Dedifferentiated amniotic fluid mesenchymal stem cell (primary cell): ENCODE measurements at regions not wholly inside any gene's neighbourhood (a gene's known extent, or its start where the extent isn't known, plus 50 kb on each side); places are given as distances from the start of the nearest gene placed in this dataset.
A peak's percentile ranks its signal among the peaks of the same experiment; 100 is the strongest.

Experiments
- DNase-seq: peaks from one replicate; pipeline ENCODE4 v3.0.0-alpha.2; 2016; ENCODE audit errors: extremely low spot score

GRCh38 chr1:13922466-13923110, 222.6 kb downstream of the PRDM2 start:
- no peak for DNase-seq

- no peak for DNase-seq
Observed at GRCh38 chr1:13926556-13926955, 226.6 kb downstream of the PRDM2 start.

GRCh38 chr1:13927736-13928135, 227.7 kb downstream of the PRDM2 start:
- no peak for DNase-seq

GRCh38 chr1:13929313-13929712, 229.3 kb downstream of the PRDM2 start:
- DNase-seq, result no peak

GRCh38 chr1:13930151-13930550, 230.2 kb downstream of the PRDM2 start:
- no peak for DNase-seq

GRCh38 chr1:13931226-13931625, 231.2 kb downstream of the PRDM2 start:
- no peak for DNase-seq

GRCh38 chr1:13935336-13935735, 235.3 kb downstream of the PRDM2 start:
- no peak for DNase-seq

- no peak for DNase-seq
Observed at GRCh38 chr1:13941315-13941714, 241.3 kb downstream of the PRDM2 start.

- DNase-seq, result no peak
Observed at GRCh38 chr1:13943055-13943454, 243.1 kb downstream of the PRDM2 start.

GRCh38 chr1:13945856-13946255, 245.9 kb downstream of the PRDM2 start:
- no peak for DNase-seq

GRCh38 chr1:13947658-13948057, 247.7 kb downstream of the PRDM2 start:
- DNase-seq, result no peak

- no peak for DNase-seq
Observed at GRCh38 chr1:13948396-13948795, 248.4 kb downstream of the PRDM2 start.

- DNase-seq, result no peak
Observed at GRCh38 chr1:13948888-13949391, 249.0 kb downstream of the PRDM2 start.

GRCh38 chr1:13949546-13949945, 249.6 kb downstream of the PRDM2 start:
- no peak for DNase-seq

GRCh38 chr1:13950637-13951036, 250.6 kb downstream of the PRDM2 start:
- no peak for DNase-seq

GRCh38 chr1:13951793-13952751, 252.1 kb downstream of the PRDM2 start:
- DNase-seq, result no peak

- no peak for DNase-seq
Observed at GRCh38 chr1:13952985-13953384, 253.0 kb downstream of the PRDM2 start.

- no peak for DNase-seq
Observed at GRCh38 chr1:13956393-13956792, 256.4 kb downstream of the PRDM2 start.

GRCh38 chr1:13960375-13960987, 260.5 kb downstream of the PRDM2 start:
- DNase-seq, result peak; percentile 34

GRCh38 chr1:13964768-13965167, 264.8 kb downstream of the PRDM2 start:
- DNase-seq, result no peak

GRCh38 chr1:13965770-13966398, 265.9 kb downstream of the PRDM2 start:
- peak; percentile 16 for DNase-seq

- no peak for DNase-seq
Observed at GRCh38 chr1:13967707-13968106, 267.7 kb downstream of the PRDM2 start.
